ENCODE measurements at regions not wholly inside any gene's neighbourhood (a gene's known extent, or its start where the extent isn't known, plus 50 kb on each side); places are given as distances from the start of the nearest gene placed in this dataset.

- DNase-seq (ENCODE audit: low read depth in 2 of 3, low spot score in 1 of 3) = no peak
Observed at GRCh38 chr1:38431535-38432376, 385.2 kb upstream of the POU3F1 start.

DNA sequence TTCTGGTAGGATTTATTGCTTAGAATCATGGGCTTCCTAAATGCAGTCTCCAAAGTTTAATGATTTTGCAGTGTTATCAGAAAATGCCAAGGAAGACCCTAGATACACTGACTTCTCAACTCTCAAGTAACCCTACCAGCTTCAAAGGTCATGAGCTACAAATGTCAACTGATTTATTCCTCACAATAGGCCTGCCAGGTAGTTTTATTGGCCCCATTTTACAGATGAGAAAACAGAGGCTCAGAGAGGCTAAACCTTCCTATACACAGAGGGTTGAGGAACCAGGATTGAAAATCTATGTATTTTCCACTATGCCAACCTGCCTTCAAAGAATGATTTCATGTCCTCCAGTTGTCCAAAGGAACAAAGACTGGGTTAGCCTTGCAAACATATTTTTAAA lies 384.4 kb upstream of the POU3F1 start:
- DNase-seq (ENCODE audit: low read depth in 2 of 3, low spot score in 1 of 3) = no peak

GRCh38 chr1:38424677-38425076 lies 378.1 kb upstream of the POU3F1 start:
- no peak for DNase-seq (ENCODE audit: low read depth in 2 of 3, low spot score in 1 of 3)

- DNase-seq (ENCODE audit: low read depth in 2 of 3, low spot score in 1 of 3) = no peak
Observed at GRCh38 chr1:38420666-38421065, 374.1 kb upstream of the POU3F1 start.

DNA sequence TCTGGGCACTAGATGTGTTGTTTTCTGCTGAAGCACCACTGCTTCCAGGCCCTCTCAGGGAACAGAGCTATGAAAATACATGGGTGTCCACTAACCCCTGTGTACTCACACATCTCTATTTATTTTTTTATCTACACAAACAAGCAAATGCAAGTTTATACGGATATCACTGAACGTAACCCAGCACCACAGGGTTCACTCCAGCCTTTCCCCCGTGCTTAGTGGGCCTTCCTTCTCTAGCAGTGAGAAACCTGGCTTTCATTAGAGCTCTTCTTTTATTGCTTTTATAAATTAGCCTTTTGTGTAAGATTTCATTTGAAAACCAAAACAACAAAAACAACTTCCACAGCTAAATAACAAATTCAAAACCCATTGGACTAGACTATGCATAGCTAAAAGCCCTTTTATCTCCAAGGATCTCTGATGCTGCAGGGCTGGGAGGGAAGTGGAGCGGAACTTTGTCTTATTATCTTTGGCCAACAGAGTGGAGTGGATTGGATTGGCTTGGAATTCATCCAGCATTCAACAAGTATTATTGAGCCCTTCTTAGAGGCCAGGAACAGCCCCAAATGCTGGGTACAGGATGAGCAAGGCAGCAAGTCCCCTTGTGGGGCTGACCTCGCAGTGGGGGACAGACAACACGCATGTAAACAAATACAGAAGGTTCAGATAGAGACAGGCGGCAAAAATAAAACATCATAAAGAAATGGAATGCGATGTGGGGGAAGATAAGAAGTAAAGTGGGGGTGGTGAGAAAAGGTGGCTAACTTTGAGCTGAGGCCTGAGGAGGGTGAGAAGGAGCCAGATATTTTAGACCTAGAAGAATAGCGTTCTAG lies 371.8 kb upstream of the POU3F1 start:
- no peak for DNase-seq (ENCODE audit: low read depth in 2 of 3, low spot score in 1 of 3)

DNA sequence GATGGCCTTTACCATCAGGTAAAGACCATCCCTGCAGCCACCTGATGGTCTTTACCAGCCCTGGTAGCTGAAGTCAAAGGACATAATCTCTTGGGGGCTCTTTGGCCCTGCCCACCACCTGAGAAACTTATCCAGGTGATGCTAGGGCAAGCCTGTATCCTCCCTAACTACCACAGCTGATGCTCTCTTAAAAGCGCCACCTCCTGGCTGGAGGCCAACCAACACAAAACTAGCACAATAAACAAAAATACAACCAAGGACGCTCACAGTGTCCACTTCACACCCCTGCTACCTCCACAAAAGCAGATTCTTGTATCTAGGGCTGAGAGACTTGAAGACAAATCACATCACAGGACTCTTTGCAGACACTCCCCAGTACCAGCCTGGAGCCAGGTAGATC lies 357.1 kb upstream of the POU3F1 start:
- DNase-seq (ENCODE audit: low read depth in 2 of 3, low spot score in 1 of 3) = no peak

DNA sequence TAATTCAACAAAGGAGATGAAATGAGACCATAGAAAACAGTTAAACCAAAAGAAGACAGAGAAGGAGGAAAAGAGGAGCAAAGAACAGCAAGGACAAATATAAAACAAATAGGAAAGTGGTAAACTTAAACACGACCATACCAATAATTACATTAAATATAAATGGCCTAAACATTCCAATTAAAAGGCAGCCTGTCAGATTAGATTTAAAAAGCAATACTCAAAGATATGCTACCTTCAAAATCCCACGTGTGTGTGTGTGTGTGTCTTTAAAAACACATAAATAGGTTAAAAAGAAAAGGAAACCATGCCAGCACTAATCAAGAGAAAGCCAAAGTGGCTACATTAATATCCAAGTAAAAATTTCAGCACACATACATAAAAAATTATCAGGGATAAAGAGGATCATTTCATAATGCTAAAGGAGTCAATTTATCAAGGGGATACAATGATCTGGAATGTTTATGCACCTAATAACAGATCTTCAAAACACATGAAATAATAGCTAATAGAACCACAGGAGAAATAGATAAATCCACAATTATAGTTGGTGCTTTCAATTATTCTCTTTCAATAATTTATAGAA lies 355.7 kb upstream of the POU3F1 start:
- no peak for DNase-seq (ENCODE audit: low read depth in 2 of 3, low spot score in 1 of 3)

DNA sequence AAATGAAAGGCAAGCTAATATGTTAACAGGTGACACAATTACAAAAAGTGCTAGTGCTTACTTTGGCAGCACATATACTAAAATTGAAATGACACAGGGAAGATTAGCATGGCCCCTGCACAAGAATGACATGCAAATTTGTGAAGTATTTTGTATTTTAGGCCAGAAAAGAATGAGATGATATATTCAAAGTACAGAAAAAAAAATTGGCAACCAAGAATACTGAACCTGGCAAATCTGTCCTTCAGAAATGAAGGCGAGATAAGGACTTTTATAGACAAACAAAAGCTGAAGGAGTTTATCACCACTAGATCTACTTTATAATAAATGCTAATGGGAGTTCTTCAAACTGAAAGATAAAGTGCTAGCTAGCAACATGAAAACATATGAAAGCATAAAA lies 350.0 kb upstream of the POU3F1 start:
- no peak for DNase-seq (ENCODE audit: low read depth in 2 of 3, low spot score in 1 of 3)

GRCh38 chr1:38394303-38394702 lies 347.7 kb upstream of the POU3F1 start:
- DNase-seq (ENCODE audit: low read depth in 2 of 3, low spot score in 1 of 3) = no peak

GRCh38 chr1:38392861-38393260 lies 346.3 kb upstream of the POU3F1 start:
- no peak for DNase-seq (ENCODE audit: low read depth in 2 of 3, low spot score in 1 of 3)

GRCh38 chr1:38381256-38381655 lies 334.7 kb upstream of the POU3F1 start:
- DNase-seq (ENCODE audit: low read depth in 2 of 3, low spot score in 1 of 3) = no peak

- no peak for DNase-seq (ENCODE audit: low read depth in 2 of 3, low spot score in 1 of 3)
Observed at GRCh38 chr1:38376577-38376976, 330.0 kb upstream of the POU3F1 start.

- no peak for DNase-seq (ENCODE audit: low read depth in 2 of 3, low spot score in 1 of 3)
Observed at GRCh38 chr1:38375035-38375434, 328.4 kb upstream of the POU3F1 start.

- no peak for DNase-seq (ENCODE audit: low read depth in 2 of 3, low spot score in 1 of 3)
Observed at GRCh38 chr1:38371505-38371844, 324.9 kb upstream of the POU3F1 start.

- DNase-seq (ENCODE audit: low read depth in 2 of 3, low spot score in 1 of 3) = no peak
Observed at GRCh38 chr1:38370716-38371504, 324.3 kb upstream of the POU3F1 start.

- DNase-seq (ENCODE audit: low read depth in 2 of 3, low spot score in 1 of 3) = no peak
Observed at GRCh38 chr1:38365242-38365641, 318.6 kb upstream of the POU3F1 start.

DNA sequence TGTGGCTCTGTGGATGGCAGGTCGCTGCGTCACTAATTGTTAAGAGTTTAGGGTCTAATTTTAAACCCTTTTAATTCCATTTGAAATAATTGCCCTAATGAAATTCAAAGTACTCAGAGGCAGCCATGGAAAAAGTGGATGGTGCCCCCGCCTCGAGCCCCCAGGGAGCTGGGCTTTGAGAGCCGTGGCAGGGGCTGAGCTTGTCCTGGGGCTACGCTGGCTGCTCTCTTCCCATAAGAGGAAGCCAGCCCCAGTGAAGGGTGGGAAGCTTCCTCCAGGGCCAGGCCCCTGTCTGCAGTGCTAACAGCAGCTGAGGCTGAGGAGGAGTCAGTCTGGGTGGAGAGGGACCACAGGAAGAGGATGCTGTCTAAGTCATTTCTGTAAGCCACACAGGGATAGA lies 315.0 kb upstream of the POU3F1 start:
- no peak for DNase-seq (ENCODE audit: low read depth in 2 of 3, low spot score in 1 of 3)

DNA sequence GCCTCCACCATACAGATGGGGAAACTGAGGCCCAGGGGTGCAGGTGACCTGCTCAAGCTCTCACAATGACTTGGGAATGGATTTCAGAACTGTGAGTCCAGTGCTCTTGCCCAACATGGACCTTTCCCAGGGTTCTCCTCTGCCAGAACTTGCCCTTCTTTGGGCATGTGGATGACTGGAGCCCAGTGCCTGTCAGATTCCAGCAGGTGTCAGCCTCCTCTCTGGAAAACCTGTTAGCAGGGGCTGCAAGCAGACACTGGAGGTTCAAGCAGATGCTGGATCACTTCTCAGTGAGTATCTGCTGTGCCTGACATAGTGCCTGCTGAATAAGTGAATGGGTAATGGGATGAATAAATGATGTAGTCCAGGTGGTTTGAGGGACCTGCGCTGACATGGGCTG lies 314.2 kb upstream of the POU3F1 start:
- no peak for DNase-seq (ENCODE audit: low read depth in 2 of 3, low spot score in 1 of 3)

DNA sequence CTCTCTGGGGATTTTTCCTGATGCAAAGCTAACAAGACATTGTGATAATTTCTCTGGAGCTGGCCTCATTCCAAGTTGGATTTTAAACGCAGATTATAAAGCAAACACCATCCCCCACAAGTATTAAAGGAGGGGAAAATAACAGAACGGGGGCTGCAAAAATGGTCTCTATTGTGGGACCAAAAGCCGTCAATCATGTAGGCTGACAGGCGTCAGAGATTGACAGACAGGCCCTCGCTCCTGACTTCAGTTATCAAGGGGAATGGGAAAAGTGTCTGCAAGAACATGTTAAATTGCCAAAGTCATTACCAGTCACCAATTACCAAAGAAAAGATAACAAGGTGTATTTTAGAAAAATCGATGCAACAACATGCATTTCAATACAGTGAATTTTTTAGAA lies 307.4 kb upstream of the POU3F1 start:
- DNase-seq (ENCODE audit: low read depth in 2 of 3, low spot score in 1 of 3) = no peak

DNA sequence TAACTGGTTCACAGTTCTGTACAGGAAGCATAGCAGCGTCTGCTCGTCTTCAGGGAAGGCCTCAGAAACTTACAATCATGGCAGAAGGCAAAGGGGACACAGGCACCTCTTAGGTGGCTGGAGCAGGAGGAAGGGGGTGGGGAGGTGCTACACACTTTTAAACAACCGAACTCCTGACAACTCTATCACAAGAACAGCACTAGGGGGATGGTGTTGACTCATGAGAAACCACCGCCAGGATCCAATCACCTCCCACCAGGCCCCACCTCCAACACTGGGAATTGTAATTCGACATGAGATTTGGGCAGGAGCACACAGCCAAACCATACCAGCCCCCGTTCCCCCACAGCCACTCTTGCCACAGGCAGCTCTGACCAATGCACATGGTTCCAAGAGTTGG lies 306.3 kb upstream of the POU3F1 start:
- DNase-seq (ENCODE audit: low read depth in 2 of 3, low spot score in 1 of 3) = no peak

- no peak for DNase-seq (ENCODE audit: low read depth in 2 of 3, low spot score in 1 of 3)
Observed at GRCh38 chr1:38347446-38348175, 301.0 kb upstream of the POU3F1 start.

Measured in stimulated activated CD4-positive, alpha-beta T cell treated with anti-CD3 and anti-CD28 coated beads, Interleukin-12 subunit alpha, Interleukin-12 subunit beta, amount 100 ng/mL, for 48 hours (primary cell).